Smooth muscle cell (in vitro differentiated cells): ENCODE measurements at regions not wholly inside any gene's neighbourhood (a gene's known extent, or its start where the extent isn't known, plus 50 kb on each side); places are given as distances from the start of the nearest gene placed in this dataset.

Experiments
- DNase-seq: peaks from one replicate; lab custom pipeline; 2025; ENCODE audit not compliant: unreplicated experiment; lab: John Stamatoyannopoulos, UW
- H2AFZ ChIP-seq: fragments of 200-600 bp; sonication (generic); 2 replicates; pipeline ENCODE4 v1.6.0; 2016; ENCODE audit warnings: antibody characterized with exemption, low read depth, mild to moderate bottlenecking
- H3F3A ChIP-seq: fragments of 200-600 bp; sonication (generic); 2 replicates; pipeline ENCODE4 v1.6.0; 2017; ENCODE audit warnings: antibody characterized with exemption, low read depth
- H3K27ac ChIP-seq: fragments of 200-600 bp; sonication (generic); 2 replicates; pipeline ENCODE4 v1.5.1; 2016; ENCODE audit warnings: low read depth, mild to moderate bottlenecking
- H3K27me3 ChIP-seq: fragments of 200-600 bp; sonication (generic); 2 replicates; pipeline ENCODE4 v1.6.1; 2016; ENCODE audit warnings: low read depth, mild to moderate bottlenecking
- H3K36me3 ChIP-seq: fragments of 200-600 bp; sonication (generic); 2 replicates; pipeline ENCODE4 v1.5.1; 2016; ENCODE audit warnings: low read depth
- H3K4me1 ChIP-seq: fragments of 200-600 bp; sonication (generic); 2 replicates; pipeline ENCODE4 v1.5.1; 2016; ENCODE audit warnings: low read depth
- H3K4me2 ChIP-seq: fragments of 200-600 bp; sonication (generic); 2 replicates; pipeline ENCODE4 v1.6.0; 2016; ENCODE audit warnings: mild to moderate bottlenecking
- H3K4me3 ChIP-seq: fragments of 200-600 bp; sonication (generic); 2 replicates; pipeline ENCODE4 v1.5.1; 2016; ENCODE audit warnings: mild to moderate bottlenecking
- H3K79me2 ChIP-seq: fragments of 200-600 bp; sonication (generic); 2 replicates; pipeline ENCODE4 v1.6.0; 2016; ENCODE audit warnings: low read depth, mild to moderate bottlenecking
- H3K9ac ChIP-seq: fragments of 200-600 bp; sonication (generic); 2 replicates; pipeline ENCODE4 v1.6.0; 2016; ENCODE audit warnings: low read depth
- H3K9me3 ChIP-seq: fragments of 200-600 bp; sonication (generic); replicated peaks from 2 replicates; pipeline ENCODE4 v1.5.1; 2016; ENCODE audit warnings: low read depth
- H4K20me1 ChIP-seq: fragments of 200-600 bp; sonication (generic); 2 replicates; pipeline ENCODE4 v1.6.0; 2016; ENCODE audit warnings: low read depth
- WGBS: methylation state at CpG from one replicate; pipeline ENCODE4 v1.1.7; 2016; ENCODE audit warnings: low lambda C conversion rate; 5-methylcytosine and 5-hydroxymethylcytosine counted together
- TF ChIP-seq, protein P1 (sequence below): fragments of 200-600 bp; sonication (generic); IDR thresholded peaks from 2 replicates; pipeline ENCODE4 v1.5.1; 2017; ENCODE audit warnings: borderline replicate concordance, mild to moderate bottlenecking, antibody characterized with exemption; ENCODE audit not compliant: insufficient read depth, poor library complexity, severe bottlenecking

DNA sequence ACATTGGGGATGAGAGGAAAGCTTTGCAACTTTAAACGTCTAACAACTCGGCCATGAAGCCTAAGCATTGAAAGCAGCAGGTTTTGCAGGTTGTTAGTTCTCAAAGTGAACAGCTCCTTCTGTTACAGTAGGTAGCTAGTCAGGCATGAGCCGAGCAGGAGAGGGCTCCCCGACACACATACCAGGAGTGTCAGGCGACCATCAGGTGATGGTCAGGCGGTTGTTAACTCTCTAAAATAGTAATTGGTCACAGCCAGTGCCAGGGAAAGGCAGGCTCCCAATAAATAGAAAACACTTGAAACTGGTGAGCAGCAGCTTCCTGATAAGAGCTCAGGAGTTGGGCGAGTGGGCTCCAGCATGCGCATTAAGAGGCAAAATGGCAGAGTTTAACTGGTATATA is 53.5 kb upstream of the DAPL1 start:
- Histone ChIP-seq H4K20me1 (no peaks in the 10 kb centered on the region), H3K4me1 (no peaks in the 10 kb centered on the region), H3K27me3 (peaks cover 3% of the 10 kb centered on the region), H2AFZ (no peak overlapping the region), H3K9me3 (no peaks in the 10 kb centered on the region), H3F3A (peaks cover 4% of the 10 kb centered on the region), H3K79me2 (no peaks in the 10 kb centered on the region), H3K4me3 (no peak overlapping the region), H3K9ac (no peak overlapping the region), H3K27ac (no peak overlapping the region), H3K36me3 (no peaks in the 10 kb centered on the region), H3K4me2 (no peak overlapping the region)
- DNase-seq: no peak
- 86% methylated on average over 8 of the region's 8 CpGs for WGBS
- TF ChIP-seq, protein P1, sequence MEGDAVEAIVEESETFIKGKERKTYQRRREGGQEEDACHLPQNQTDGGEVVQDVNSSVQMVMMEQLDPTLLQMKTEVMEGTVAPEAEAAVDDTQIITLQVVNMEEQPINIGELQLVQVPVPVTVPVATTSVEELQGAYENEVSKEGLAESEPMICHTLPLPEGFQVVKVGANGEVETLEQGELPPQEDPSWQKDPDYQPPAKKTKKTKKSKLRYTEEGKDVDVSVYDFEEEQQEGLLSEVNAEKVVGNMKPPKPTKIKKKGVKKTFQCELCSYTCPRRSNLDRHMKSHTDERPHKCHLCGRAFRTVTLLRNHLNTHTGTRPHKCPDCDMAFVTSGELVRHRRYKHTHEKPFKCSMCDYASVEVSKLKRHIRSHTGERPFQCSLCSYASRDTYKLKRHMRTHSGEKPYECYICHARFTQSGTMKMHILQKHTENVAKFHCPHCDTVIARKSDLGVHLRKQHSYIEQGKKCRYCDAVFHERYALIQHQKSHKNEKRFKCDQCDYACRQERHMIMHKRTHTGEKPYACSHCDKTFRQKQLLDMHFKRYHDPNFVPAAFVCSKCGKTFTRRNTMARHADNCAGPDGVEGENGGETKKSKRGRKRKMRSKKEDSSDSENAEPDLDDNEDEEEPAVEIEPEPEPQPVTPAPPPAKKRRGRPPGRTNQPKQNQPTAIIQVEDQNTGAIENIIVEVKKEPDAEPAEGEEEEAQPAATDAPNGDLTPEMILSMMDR: no peak

DNA sequence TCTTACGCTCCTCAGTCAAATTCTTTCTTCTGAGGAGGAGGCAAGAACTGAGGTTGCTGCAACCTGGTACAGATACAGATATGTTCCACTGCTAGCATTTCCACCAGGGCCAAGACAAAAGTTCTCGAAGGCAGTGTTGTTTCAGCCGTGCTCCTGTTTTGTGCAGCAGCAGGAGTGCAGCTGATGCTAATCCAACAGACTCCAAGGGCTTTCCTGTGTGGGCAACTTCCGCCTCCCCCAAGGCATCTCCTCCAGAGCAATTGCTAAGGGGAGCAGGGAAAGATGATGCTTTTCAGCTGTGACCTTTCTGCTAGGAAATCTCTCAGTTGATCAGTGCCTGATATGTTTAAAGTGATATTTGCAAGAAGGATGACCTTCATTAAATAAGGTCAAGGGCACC is 52.6 kb upstream of the DAPL1 start:
- Histone ChIP-seq H3K27ac (no peak overlapping the region), H3K9me3 (no peaks in the 10 kb centered on the region), H3K4me2 (no peak overlapping the region), H3K27me3 (peaks cover 11% of the 10 kb centered on the region), H3K36me3 (no peaks in the 10 kb centered on the region), H3F3A (peaks cover 4% of the 10 kb centered on the region), H3K4me3 (no peak overlapping the region), H3K9ac (no peak overlapping the region), H2AFZ (no peak overlapping the region), H4K20me1 (no peaks in the 10 kb centered on the region), H3K4me1 (no peaks in the 10 kb centered on the region), H3K79me2 (no peaks in the 10 kb centered on the region)
- no peak for DNase-seq
- WGBS: 65% methylated on average over 4 of the region's 4 CpGs
- TF ChIP-seq, protein P1: no peak

DNA sequence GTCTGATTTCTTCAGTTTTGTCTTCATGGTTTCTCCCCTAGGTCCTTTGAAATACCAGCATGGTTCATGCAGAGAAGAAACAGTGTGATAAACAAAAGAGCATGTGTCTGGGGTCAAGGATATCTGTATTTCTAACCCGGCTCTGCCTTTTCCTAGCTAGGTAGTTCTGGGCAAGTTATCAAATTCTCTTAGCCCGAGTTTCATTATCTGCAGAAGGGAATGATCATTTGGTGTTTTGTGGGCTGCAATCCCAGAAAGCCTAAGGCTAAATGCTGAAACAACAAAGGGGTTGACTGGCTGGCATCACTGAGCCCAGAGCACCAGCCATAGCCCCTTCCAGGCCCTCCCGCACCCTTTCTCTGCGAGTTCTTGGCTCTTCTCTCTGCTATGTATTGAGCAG is 51.7 kb upstream of the DAPL1 start:
- no peaks in the 10 kb centered on the region for H3K36me3 ChIP-seq
- H3K27me3 ChIP-seq: peaks cover 19% of the 10 kb centered on the region
- TF ChIP-seq, protein P1: no peak
- H3K4me1 ChIP-seq: no peaks in the 10 kb centered on the region
- H3K9ac ChIP-seq: no peak overlapping the region
- no peak overlapping the region for H2AFZ ChIP-seq
- no peak overlapping the region for H3K4me2 ChIP-seq
- H4K20me1 ChIP-seq: no peaks in the 10 kb centered on the region
- 89% methylated on average over 4 of the region's 4 CpGs for WGBS
- no peaks in the 10 kb centered on the region for H3K79me2 ChIP-seq
- H3K4me3 ChIP-seq: no peak overlapping the region
- no peak for DNase-seq
- H3F3A ChIP-seq: peaks cover 4% of the 10 kb centered on the region
- H3K9me3 ChIP-seq: no peaks in the 10 kb centered on the region
- no peak overlapping the region for H3K27ac ChIP-seq

DNA sequence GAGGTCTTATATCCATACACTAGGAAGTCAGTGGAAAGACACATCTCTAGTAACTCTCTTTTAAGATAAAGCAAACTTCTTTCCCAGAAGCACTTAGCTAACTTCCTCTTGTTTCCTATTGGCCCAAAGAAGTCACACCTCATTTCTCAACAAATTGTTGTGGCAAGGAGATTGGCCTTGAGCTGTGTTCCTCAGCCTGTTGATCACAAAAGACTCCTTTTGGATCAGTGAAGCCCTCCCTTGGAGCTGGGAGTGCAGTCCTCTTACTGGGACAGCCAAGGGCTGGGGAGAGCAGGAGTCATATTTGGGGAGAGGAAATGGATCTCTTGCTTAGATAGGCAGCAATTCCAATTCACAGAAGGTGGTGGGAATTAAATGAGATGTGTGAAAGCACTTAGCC is 51.2 kb upstream of the DAPL1 start:
- Histone ChIP-seq H4K20me1 (no peaks in the 10 kb centered on the region), H3K4me2 (no peak overlapping the region), H3K4me3 (no peak overlapping the region), H3F3A (peaks cover 4% of the 10 kb centered on the region), H3K36me3 (no peaks in the 10 kb centered on the region), H3K79me2 (no peaks in the 10 kb centered on the region), H2AFZ (no peak overlapping the region), H3K9me3 (no peaks in the 10 kb centered on the region), H3K27me3 (peaks cover 23% of the 10 kb centered on the region), H3K9ac (no peak overlapping the region), H3K27ac (no peak overlapping the region), H3K4me1 (no peaks in the 10 kb centered on the region)
- no peak for DNase-seq
- TF ChIP-seq, protein P1: no peak
